ENCODE measurements at regions not wholly inside any gene's neighbourhood (a gene's known extent, or its start where the extent isn't known, plus 50 kb on each side); places are given as distances from the start of the nearest gene placed in this dataset.

DNA sequence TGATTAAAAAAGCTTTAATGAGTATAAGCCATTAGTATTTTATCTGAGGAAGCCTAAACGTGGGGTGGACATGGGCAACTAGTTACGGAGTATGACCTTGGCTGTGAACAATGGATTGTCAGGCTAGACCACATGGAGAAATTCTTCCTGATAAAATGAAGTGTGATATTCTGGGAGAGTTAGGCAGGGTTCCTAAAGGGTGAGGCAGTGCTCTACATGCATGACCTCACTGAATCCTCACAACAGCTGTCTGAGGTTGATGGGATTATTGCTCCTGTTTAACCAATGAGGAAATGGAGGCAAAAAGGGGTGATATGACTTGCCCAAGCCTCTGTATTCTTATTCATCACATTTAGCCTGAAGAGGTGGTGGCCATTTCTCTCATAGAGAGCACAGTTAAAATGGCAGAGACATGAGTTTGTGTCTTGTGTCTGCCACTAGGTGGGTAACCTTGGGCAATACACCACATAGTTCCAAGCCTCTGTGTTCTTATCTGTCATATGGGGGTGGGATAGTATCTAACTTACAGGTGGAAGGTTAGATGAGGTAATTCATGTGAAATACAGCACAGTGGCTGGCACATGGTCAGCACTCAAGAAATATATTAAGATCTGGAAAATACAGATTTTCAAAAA lies 96.1 kb upstream of the NR3C1 start:
- TF ChIP-seq, protein P1, sequence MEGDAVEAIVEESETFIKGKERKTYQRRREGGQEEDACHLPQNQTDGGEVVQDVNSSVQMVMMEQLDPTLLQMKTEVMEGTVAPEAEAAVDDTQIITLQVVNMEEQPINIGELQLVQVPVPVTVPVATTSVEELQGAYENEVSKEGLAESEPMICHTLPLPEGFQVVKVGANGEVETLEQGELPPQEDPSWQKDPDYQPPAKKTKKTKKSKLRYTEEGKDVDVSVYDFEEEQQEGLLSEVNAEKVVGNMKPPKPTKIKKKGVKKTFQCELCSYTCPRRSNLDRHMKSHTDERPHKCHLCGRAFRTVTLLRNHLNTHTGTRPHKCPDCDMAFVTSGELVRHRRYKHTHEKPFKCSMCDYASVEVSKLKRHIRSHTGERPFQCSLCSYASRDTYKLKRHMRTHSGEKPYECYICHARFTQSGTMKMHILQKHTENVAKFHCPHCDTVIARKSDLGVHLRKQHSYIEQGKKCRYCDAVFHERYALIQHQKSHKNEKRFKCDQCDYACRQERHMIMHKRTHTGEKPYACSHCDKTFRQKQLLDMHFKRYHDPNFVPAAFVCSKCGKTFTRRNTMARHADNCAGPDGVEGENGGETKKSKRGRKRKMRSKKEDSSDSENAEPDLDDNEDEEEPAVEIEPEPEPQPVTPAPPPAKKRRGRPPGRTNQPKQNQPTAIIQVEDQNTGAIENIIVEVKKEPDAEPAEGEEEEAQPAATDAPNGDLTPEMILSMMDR (IDR thresholded peaks at IDR 0.05) = no peak
- no peak for TF ChIP-seq POLR2A (IDR thresholded peaks at IDR 0.05)
